IMR-90 (cell line): ENCODE measurements at regions not wholly inside any gene's neighbourhood (a gene's known extent, or its start where the extent isn't known, plus 50 kb on each side); places are given as distances from the start of the nearest gene placed in this dataset.

ENCODE experiments used
- ATAC-seq: fragments of 200-7000 bp; cut with Tn5 transposase; 2 replicates; pipeline ENCODE4 v1.9.1; 2020; ENCODE audit warnings: low read depth, mild to moderate bottlenecking, moderate library complexity
- BruUV-seq: library from RNA; stranded (reverse); fragments of 400-500 nt; replicated peaks from 2 replicates; lab custom pipeline; 2021; lab: Mats Ljungman, UMichigan
- CTCF ChIA-PET: fragments of 300-600 bp; formaldehyde crosslinking; extraction: SDS; loops from one replicate; lab custom pipeline; 2021; ENCODE audit warnings: antibody characterized with exemption; lab: Yijun Ruan, JAX
- POLR2A ChIA-PET: fragments of 300-600 bp; sonication (Branson Sonifier 250); formaldehyde crosslinking; loops from one replicate; lab custom pipeline; 2022; ENCODE audit warnings: antibody characterized with exemption; ENCODE audit not compliant: unreplicated experiment; lab: Charles Lee
- DNase-seq: peaks from one replicate; pipeline ENCODE4 v3.0.0; 2013
- H2AFZ ChIP-seq: replicated peaks from 2 replicates; pipeline ENCODE3; 2013; ENCODE audit warnings: low read length, mild to moderate bottlenecking; ENCODE audit not compliant: poor library complexity
- H2AK5ac ChIP-seq: 2 replicates; pipeline ENCODE4 v1.6.1; 2013; ENCODE audit warnings: low read depth, low read length, inconsistent platforms
- H2AK9ac ChIP-seq: replicated peaks from 2 replicates; pipeline ENCODE3; 2013; ENCODE audit warnings: mild to moderate bottlenecking, low read depth, low read length, moderate library complexity; ENCODE audit not compliant: poor library complexity
- H2BK120ac ChIP-seq: 2 replicates; pipeline ENCODE4 v1.6.1; 2013; ENCODE audit warnings: low read depth, low read length, inconsistent platforms
- H2BK15ac ChIP-seq: 3 replicates; pipeline ENCODE4 v1.6.1; 2013; ENCODE audit warnings: low read depth, low read length, inconsistent platforms
- H2BK20ac ChIP-seq: 2 replicates; pipeline ENCODE4 v1.6.1; 2013; ENCODE audit warnings: low read depth, mild to moderate bottlenecking, inconsistent platforms, low read length, moderate library complexity
- H2BK5ac ChIP-seq: 2 replicates; pipeline ENCODE4 v1.6.1; 2013; ENCODE audit warnings: mild to moderate bottlenecking, low read depth, low read length, inconsistent platforms; ENCODE audit not compliant: poor library complexity, severe bottlenecking
- H3K14ac ChIP-seq: replicated peaks from 2 replicates; pipeline ENCODE4 v1.6.1; 2013; ENCODE audit warnings: low read depth, low read length, inconsistent platforms
- H3K18ac ChIP-seq: 2 replicates; pipeline ENCODE4 v1.6.1; 2013; ENCODE audit warnings: low read depth, low read length, control low read depth
- H3K23ac ChIP-seq: 2 replicates; pipeline ENCODE4 v1.6.1; 2013; ENCODE audit warnings: low read depth, low read length, inconsistent platforms
- H3K27ac ChIP-seq: 2 replicates; pipeline ENCODE4 v1.5.1; 2013; ENCODE audit warnings: mild to moderate bottlenecking, control low read depth, low read length; ENCODE audit not compliant: insufficient read depth
- H3K27me3 ChIP-seq: 2 replicates; pipeline ENCODE4 v1.6.1; 2013; ENCODE audit warnings: low read length; ENCODE audit not compliant: control insufficient read depth, insufficient read depth
- H3K36me3 ChIP-seq: 2 replicates; pipeline ENCODE4 v1.6.1; 2013; ENCODE audit warnings: low read length, mixed read lengths; ENCODE audit not compliant: control insufficient read depth, insufficient read depth
- H3K4ac ChIP-seq: 2 replicates; pipeline ENCODE4 v1.6.1; 2013; ENCODE audit warnings: low read depth, low read length, inconsistent platforms
- H3K4me1 ChIP-seq: 2 replicates; pipeline ENCODE4 v1.6.1; 2013; ENCODE audit warnings: low read length, mixed read lengths; ENCODE audit not compliant: control insufficient read depth, insufficient read depth
- H3K4me2 ChIP-seq: 2 replicates; pipeline ENCODE4 v1.6.1; 2013; ENCODE audit warnings: low read depth, mild to moderate bottlenecking, control low read depth, low read length, moderate library complexity
- H3K4me3 ChIP-seq: 2 replicates; pipeline ENCODE4 v1.5.1; 2013; ENCODE audit warnings: low read depth, mild to moderate bottlenecking, control low read depth, low read length, moderate library complexity; ENCODE audit not compliant: insufficient read depth
- H3K56ac ChIP-seq: 2 replicates; pipeline ENCODE4 v1.6.1; 2013; ENCODE audit warnings: low read length, inconsistent platforms; ENCODE audit not compliant: insufficient read depth; ENCODE audit errors: extremely low read depth
- H3K79me1 ChIP-seq, 2 experiments: 2 replicates each; pipeline ENCODE4 v1.6.1; 2013; ENCODE audit warnings: low read length in 2 of 2, inconsistent platforms in 1 of 2, low read depth in 1 of 2
- H3K9ac ChIP-seq: 2 replicates; pipeline ENCODE4 v1.6.1; 2013; ENCODE audit warnings: low read depth, low read length, control low read depth
- H3K9me1 ChIP-seq: 2 replicates; pipeline ENCODE4 v1.6.1; 2013; ENCODE audit warnings: low read length, inconsistent platforms; ENCODE audit not compliant: insufficient read depth
- H3K9me3 ChIP-seq: 2 replicates; pipeline ENCODE4 v1.6.1; 2013; ENCODE audit warnings: low read length; ENCODE audit not compliant: control insufficient read depth, insufficient read depth
- H4K20me1 ChIP-seq: 2 replicates; pipeline ENCODE4 v1.6.1; 2013; ENCODE audit warnings: low read length, inconsistent platforms; ENCODE audit not compliant: insufficient read depth
- H4K5ac ChIP-seq: 2 replicates; pipeline ENCODE4 v1.6.1; 2013; ENCODE audit warnings: mild to moderate bottlenecking, low read depth, low read length, control low read depth
- H4K8ac ChIP-seq, 2 experiments: 2 replicates each; pipeline ENCODE4 v1.6.1; 2013; ENCODE audit warnings: low read depth in 2 of 2, low read length in 2 of 2, control low read depth in 1 of 2, inconsistent platforms in 1 of 2
- H4K91ac ChIP-seq: 2 replicates; pipeline ENCODE4 v1.6.1; 2013; ENCODE audit warnings: low read depth, low read length, inconsistent platforms; ENCODE audit not compliant: insufficient read depth
- BHLHE40 ChIP-seq: fragments of 150-350 bp; IDR thresholded peaks from 2 replicates; pipeline ENCODE4 v1.6.1; 2016; ENCODE audit warnings: mild to moderate bottlenecking, low read depth, low read length
- CEBPB ChIP-seq: IDR thresholded peaks from 2 replicates; pipeline ENCODE4 v1.6.1; 2012; ENCODE audit warnings: low read depth, low read length, improper control_type of control experiment
- CHD1 ChIP-seq: IDR thresholded peaks from 2 replicates; pipeline ENCODE4 v1.6.1; 2012; ENCODE audit warnings: low read depth, low read length, improper control_type of control experiment
- RAD21 ChIP-seq: IDR thresholded peaks from 2 replicates; pipeline ENCODE4 v1.6.1; 2012; ENCODE audit warnings: low read length, improper control_type of control experiment
- RFX5 ChIP-seq: IDR thresholded peaks from 2 replicates; pipeline ENCODE4 v1.8.0; 2012; ENCODE audit warnings: low read depth, mild to moderate bottlenecking, low read length, moderate library complexity
- WGBS, 2 experiments: methylation state at CpG; one replicate each; pipeline versions ENCODE4 v1.1.5 to v1.1.7; 2013; ENCODE audit warnings: missing lambda C conversion rate in 2 of 2; ENCODE audit not compliant: insufficient read length in 1 of 2; ENCODE audit errors: extremely low coverage in 2 of 2; 5-methylcytosine and 5-hydroxymethylcytosine counted together
- dilution Hi-C: fragments of 300-500 bp; cut with HindIII; formaldehyde crosslinking; loops from one replicate; pipeline ENCODE4 v1.14.3; 2018; ENCODE audit warnings: low sequenced_read_pairs; ENCODE audit not compliant: unreplicated experiment
- in situ Hi-C: fragments of 300-500 bp; cut with MboI; formaldehyde crosslinking; loops from 3 replicates; pipeline ENCODE4 v1.14.3; 2019; ENCODE audit warnings: low sequenced_read_pairs, inconsistent platforms, mixed read lengths
- intact Hi-C: fragments of 100-400 bp; cut with micrococcal nuclease; formaldehyde crosslinking; loops from 2 replicates; pipeline ENCODE4 v1.10.0; 2022

- dilution Hi-C loops, result no loop called here
- no peak overlapping the region for H2BK5ac ChIP-seq
- no peak overlapping the region for H2BK120ac ChIP-seq
- no peak overlapping the region for H3K23ac ChIP-seq
- ATAC-seq, result no peak
- no peak overlapping the region for H4K91ac ChIP-seq
- ChIA-PET CTCF (no interaction called here), POLR2A (no interaction called here)
- H3K4me2 ChIP-seq, result no peak overlapping the region
- no peak overlapping the region for H3K4ac ChIP-seq
- no peaks in the 10 kb centered on the region for H3K79me1 ChIP-seq
- no peak overlapping the region for H3K9ac ChIP-seq
- H4K8ac ChIP-seq, result no peak overlapping the region
- peak; percentile 33 for DNase-seq
- H3K27me3 ChIP-seq, result peaks cover 6% of the 10 kb centered on the region
- H2AK9ac ChIP-seq, result no peak overlapping the region
- H4K20me1 ChIP-seq, result peaks cover 2% of the 10 kb centered on the region; the same call in 1 of the 2 replicates
- H3K56ac ChIP-seq, result no peak overlapping the region
- in situ Hi-C loops, result no loop called here
- BruUV-seq, result no TSS peak
- H2BK20ac ChIP-seq, result no peak overlapping the region
- peaks cover 10% of the 10 kb centered on the region; the same call in 1 of the 2 replicates for H3K9me1 ChIP-seq
- H3K36me3 ChIP-seq, result no peaks in the 10 kb centered on the region
- no peak overlapping the region for H4K5ac ChIP-seq
- H3K4me1 ChIP-seq, result peaks cover 5% of the 10 kb centered on the region; the same call in 1 of the 2 replicates
- no peak overlapping the region for H3K18ac ChIP-seq
- no peak overlapping the region for H3K27ac ChIP-seq
- TF ChIP-seq RAD21, result no peak
- no peak for TF ChIP-seq BHLHE40
- TF ChIP-seq CHD1, result no peak
- TF ChIP-seq CEBPB, result no peak
- no peak for TF ChIP-seq RFX5
- intact Hi-C loops, result no loop called here
- H2AK5ac ChIP-seq, result no peak overlapping the region
- no peak overlapping the region for H3K14ac ChIP-seq
- H3K9me3 ChIP-seq, result no peaks in the 10 kb centered on the region
- H2AFZ ChIP-seq, result no peak overlapping the region
- no CpG with 5 or more reads among the region's 1 CpG for WGBS, 2 experiments
- H3K4me3 ChIP-seq, result no peak overlapping the region
- H2BK15ac ChIP-seq, result no peak overlapping the region
These were observed 265.1 kb downstream of the PSAT1 start for GRCh38 chr9:78562021-78562420.
